ENCODE measurements at regions not wholly inside any gene's neighbourhood (a gene's known extent, or its start where the extent isn't known, plus 50 kb on each side); places are given as distances from the start of the nearest gene placed in this dataset.

DNA sequence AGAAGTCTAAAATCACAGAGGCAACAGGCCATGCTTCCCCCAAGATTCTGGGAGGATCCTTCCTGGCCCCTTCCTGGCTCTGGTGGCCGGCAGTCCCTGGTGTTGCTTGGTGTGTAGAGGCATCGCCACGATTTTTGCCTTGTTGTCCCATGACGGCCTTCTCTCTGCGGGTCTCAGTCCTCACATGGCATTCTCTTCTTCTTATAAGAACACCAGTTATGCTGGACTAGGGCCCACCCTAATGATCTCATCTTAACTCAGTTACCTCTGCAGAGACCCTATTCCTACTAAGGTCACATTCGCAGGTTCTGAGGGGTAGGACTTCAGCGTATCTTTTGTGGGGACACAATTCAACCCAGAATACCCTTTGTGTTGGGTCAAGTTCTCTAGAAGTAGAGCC is 168.0 kb downstream of the LINC00237 start:
- DNase-seq (ENCODE audit: low read depth in 3 of 3) = no peak

GRCh38 chr20:20933142-20933958 is 172.8 kb downstream of the LINC00237 start:
- no peak for DNase-seq (ENCODE audit: low read depth in 3 of 3)

DNA sequence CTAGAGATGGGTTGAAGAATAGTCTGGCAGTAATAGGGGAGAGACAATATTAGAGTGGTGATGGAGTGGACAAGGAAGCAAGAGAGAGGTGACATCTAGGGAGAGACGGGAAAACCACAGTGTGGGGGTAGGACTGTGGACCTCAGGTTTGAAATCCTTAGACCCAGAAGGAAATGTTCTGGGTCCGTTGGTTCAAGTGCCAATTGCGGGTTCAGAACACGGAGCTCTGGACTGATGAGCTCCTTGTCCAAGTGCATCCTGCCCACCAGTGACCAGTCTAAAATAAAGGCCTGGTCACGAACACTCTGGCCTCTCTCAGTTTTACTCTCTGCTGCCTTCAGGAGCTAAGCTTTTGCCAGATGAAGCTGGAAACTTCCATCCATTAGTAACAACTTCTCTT is 174.0 kb downstream of the LINC00237 start:
- no peak for DNase-seq (ENCODE audit: low read depth in 3 of 3)

- no peak for DNase-seq (ENCODE audit: low read depth in 3 of 3)
These were observed 174.5 kb downstream of the LINC00237 start for GRCh38 chr20:20931632-20932031.

GRCh38 chr20:20931024-20931423 is 175.1 kb downstream of the LINC00237 start:
- no peak for DNase-seq (ENCODE audit: low read depth in 3 of 3)

DNA sequence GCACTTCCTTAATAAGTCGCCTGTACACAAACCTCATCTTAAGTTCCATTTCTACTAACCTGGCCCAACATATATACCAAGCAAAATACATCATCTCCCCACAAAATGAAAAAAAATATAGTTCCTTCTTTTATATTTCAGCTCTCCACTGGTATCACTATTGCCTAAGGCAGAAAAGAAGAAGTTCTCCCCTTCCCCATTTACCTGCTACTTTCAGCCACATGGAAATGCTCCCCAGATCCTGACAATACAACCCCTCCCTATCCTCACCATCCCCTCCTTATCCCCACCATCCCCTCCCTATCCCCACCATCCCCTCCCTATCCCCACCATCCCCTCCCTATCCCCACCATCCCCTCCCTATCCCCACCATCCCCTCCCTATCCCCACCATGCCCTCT is 175.7 kb downstream of the LINC00237 start:
- no peak for DNase-seq (ENCODE audit: low read depth in 3 of 3)

DNA sequence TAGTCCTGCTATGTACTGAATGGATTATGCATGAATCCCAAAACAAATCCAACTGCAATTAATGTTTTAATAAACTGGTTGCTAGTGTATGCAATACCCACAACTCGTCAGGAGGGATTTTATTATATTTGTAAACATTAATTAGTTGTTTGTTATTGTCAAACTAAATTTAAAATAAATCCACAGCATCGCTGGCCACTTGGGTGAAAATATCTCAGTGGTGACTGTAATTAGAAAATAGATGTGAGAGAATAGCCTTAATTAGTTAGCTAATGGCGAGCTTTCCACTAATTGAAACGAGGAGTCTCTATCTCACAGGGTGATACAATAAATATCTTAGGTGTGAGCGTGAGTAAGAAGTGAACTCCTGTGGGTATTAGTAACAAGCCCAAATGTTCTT is 176.8 kb downstream of the LINC00237 start:
- DNase-seq (ENCODE audit: low read depth in 3 of 3) = no peak

DNA sequence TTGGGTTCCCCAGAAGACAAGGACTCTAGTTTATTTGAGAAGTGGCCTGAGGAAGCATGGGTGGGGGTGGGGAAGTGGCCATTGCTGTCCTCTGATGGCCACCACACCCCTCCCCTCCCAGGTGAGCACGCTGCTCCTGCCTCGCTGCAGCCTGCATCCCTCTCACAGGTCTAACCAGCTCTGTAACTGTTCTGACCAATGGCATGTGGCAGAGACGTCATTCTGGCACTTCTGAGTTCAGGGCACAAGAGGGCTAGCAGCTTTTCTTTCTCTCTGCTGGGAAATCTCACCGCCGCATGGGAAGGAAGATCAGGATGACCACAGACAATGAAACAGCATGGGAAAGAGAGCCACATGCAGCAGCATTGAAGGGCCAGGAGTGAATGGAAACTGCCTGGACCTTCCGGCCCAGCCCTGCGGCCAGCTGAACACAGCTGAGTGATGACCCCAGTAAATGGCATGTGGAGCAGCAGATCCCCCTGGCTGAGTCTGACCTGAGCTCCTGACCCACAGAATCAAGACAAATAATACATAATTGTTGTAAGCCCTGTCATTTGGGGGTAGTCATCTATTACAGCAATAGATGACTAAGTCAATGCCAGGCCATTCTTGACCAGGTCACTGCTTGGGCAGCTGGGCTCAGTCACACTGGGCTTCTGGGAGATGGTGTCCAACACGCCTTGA is 179.8 kb downstream of the LINC00237 start:
- no peak for DNase-seq (ENCODE audit: low read depth in 3 of 3)

GRCh38 chr20:20920433-20920832 is 185.7 kb downstream of the LINC00237 start:
- no peak for DNase-seq (ENCODE audit: low read depth in 3 of 3)

GRCh38 chr20:20915844-20916243 is 190.3 kb downstream of the LINC00237 start:
- no peak for DNase-seq (ENCODE audit: low read depth in 3 of 3)

DNA sequence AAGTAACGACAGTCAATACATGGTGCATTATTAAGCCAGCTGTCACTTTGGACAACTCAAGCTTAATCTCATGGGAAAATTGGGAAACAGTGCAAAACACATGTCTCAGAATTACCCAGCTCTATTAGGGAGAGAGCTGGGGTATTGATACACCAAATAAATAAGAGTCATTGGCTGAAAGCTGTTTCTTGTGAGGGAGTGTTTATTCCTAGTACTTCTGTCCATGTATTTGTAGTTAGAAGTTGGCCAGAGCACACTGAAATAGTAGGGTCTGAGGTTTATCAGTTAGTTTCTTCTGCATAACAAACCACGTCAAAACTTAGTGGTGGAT is 192.0 kb upstream of the RALGAPA2 start:
- DNase-seq (ENCODE audit: low read depth in 3 of 3) = no peak

DNA sequence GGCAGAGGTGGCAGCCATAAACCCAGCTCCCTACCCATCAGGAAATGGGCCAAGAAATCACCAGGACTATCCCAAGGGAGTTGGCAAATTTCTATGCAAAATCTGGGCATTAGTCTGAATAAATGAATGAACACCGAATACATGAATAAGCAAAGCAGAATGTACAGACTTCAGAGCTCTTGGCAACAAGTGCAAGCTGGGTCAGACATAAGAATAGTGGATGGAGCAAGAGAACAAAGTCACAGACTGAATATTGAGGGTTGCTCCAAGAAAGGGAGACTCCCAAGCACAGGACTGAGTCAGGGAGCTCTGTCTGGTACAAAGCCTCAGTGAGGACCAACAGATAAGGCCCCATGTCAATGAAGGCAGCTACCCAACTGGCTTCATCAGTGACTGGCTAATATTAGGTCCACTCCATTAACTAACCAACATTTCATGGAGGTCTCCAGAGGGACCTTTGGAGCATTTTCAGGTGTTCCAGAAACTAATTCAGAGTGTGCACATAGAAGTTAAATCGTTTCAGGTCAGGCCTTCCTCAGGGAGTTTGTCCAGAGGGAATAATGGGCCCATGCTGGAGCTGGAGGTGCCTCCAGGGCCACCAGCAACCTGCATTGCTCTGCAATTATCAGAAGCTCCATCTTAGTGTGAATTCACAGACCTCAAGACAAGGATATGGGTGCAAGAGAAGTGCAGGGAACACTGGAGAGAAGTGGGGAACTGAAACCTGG is 191.5 kb upstream of the RALGAPA2 start:
- no peak for DNase-seq (ENCODE audit: low read depth in 3 of 3)

DNA sequence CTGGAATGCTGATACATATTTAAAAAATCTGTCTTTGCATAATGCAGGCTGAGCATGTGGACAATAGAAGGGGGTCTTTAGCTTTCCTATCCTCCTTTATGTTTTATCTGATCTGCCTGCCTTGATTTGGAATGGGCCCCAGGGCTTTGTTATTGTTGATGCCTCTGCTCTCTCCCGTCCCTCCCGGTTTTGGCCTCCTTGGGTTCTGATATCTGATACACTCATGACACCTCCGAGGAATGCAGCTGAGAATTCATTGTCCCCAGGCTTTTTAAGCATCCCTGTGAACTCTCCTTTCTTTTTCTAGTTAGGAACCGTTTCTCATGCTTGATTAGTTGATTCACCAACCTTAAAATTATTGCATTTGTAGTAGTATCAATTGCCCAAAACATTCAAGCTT is 185.5 kb upstream of the RALGAPA2 start:
- DNase-seq (ENCODE audit: low read depth in 3 of 3) = no peak

GRCh38 chr20:20897145-20897544 is 184.7 kb upstream of the RALGAPA2 start:
- no peak for DNase-seq (ENCODE audit: low read depth in 3 of 3)

DNA sequence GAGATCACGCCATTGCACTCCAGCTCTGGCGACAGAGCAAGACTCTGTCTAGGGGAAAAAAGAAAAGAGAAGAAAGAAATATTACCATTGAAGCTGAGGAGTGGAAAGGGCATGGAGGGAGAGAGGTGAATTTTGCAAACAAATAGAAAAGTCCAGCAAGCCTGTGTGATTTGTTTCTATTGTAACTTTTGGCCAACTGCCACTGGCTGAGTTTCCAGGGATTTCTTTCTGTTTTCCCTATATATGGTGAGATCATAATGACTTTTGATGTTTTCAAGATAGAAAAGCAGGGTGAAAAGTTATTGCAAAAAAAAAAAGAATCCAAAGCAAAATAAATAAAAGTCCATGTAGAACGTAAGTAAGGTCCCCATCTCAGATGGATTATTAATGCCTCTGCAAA is 184.2 kb upstream of the RALGAPA2 start:
- no peak for DNase-seq (ENCODE audit: low read depth in 3 of 3)

DNA sequence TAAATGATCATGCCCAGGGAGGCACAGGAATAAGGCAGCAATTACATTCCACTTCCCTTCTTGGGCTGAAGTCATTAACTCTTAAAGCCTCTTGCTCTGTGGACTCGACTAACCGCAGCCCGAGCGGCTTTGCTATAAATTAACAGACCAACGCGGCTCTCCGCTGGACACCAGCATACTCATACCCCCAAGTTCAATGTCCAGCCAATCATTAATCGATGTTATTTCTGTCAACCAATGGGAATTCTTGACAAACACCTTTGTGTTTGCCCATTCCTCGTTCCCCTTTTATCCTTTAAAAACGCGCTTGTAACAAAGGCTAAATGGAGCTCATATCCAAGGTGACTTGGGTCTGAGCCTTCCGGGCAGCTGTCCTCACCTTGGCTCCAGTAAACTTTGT is 183.1 kb upstream of the RALGAPA2 start:
- DNase-seq (ENCODE audit: low read depth in 3 of 3) = no peak

- DNase-seq (ENCODE audit: low read depth in 3 of 3) = no peak
These were observed 182.3 kb upstream of the RALGAPA2 start for GRCh38 chr20:20894753-20895152.

- DNase-seq (ENCODE audit: low read depth in 3 of 3) = no peak
These were observed 181.8 kb upstream of the RALGAPA2 start for GRCh38 chr20:20894280-20894679.

DNA sequence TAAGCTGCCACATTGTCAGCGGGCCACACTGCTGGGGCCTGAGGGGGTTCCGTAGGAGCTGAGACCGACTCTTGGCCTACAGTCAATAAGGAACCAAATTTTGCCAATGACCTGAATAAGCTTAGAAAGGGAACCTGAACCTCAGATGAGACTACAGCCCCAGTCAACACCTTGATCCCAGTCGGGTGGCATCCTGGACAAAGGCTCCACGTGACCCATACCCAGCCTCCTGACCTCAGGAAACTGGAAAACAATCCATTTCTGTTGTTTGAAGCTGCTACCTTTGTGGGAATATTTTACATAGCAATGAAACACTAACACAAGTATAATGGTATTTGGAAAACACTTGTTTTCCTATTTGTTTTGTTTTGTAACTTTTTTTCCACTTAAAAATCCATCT is 179.9 kb upstream of the RALGAPA2 start:
- DNase-seq (ENCODE audit: low read depth in 3 of 3) = no peak

DNA sequence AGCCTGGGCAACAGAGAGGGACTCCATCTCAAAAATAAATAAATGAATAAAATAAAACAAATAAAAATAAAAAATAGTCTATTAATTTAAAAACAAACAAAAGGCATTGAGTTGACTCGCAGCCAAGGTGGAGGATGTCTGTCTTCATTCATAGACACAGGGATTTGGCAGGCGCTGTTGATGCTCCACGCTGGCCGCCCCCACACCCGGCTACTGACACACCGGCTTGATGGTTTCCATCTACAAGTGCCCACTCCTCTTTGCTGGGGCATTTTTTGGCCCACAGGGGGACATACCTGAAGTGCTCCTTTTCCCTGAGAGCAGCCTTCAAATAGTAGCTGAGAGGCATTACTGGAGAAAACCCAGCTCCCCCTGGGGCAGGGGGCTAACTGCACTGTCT is 178.3 kb upstream of the RALGAPA2 start:
- no peak for DNase-seq (ENCODE audit: low read depth in 3 of 3)

DNA sequence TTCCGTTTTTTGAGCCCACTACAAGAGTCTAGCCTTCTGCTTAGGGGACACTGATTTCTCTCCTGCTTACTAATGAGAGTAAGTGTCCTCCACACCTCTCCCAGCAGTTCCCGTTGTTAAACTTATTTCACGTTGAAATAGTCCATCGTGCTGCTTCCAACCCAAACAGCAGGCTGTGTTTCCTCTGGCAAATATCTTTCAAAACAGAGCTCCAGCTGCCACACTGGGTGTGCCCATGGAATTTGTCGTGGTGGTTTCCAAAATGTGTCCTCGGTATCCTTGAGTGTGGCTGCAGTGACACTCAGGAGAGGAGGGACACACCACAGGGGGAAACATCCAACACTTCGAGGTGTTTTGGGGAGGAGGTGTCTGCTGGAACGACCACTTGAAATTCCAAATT is 176.5 kb upstream of the RALGAPA2 start:
- DNase-seq (ENCODE audit: low read depth in 3 of 3) = no peak

DNA sequence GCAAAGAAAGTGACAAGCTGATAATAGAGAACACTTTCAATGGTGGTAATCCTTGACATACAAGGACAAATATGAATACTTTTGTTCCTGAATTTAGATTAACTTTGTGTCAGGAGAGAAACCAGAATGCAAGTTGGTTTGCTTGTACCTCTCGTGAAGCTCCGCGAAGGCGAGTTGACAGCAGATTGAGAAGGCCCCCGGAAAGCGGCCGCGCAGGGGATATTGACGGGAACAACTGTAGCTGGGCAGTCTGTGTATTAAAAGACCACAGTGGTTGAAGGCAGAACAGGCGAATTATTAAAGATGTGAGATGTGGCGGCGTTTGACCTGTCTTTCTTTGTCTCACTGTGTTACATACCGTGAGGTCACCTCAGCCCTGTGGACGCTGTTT is 175.8 kb upstream of the RALGAPA2 start:
- no peak for DNase-seq (ENCODE audit: low read depth in 3 of 3)
